ENCODE measurements at regions not wholly inside any gene's neighbourhood (a gene's known extent, or its start where the extent isn't known, plus 50 kb on each side); places are given as distances from the start of the nearest gene placed in this dataset.

DNA sequence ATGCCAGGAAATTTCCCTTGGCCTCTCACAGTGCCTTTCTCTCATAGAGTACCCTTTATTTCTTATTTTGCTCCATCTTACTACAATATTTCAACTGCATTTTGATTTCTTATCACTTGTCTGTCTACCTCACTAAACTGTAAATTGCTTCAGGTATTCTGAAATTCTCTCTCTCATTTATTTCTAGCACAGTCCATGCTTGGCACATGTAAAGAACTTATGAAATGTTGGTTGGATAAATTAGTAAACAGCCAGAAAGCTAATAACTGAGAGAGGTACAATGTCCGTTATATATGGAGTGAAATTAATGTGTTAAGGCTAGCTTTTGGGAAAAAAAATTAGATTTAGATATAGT, 138.3 kb upstream of the RFC3 start:
- TF ChIP-seq MAZ (IDR thresholded peaks at IDR 0.05; ENCODE audit: borderline replicate concordance, low read depth, low read length) (no peak), BHLHE40 (IDR thresholded peaks at IDR 0.05; ENCODE audit: low read depth, low read length) (no peak), FOS (IDR thresholded peaks at IDR 0.05; ENCODE audit: low read depth, low read length) (no peak), RAD21 (IDR thresholded peaks at IDR 0.05; ENCODE audit: low read length) (no peak), POLR2A (IDR thresholded peaks at IDR 0.05; ENCODE audit: low read depth, low read length) (no peak), MXI1 (IDR thresholded peaks at IDR 0.05; ENCODE audit: borderline replicate concordance, low read depth, low read length) (no peak), SMC3 (IDR thresholded peaks at IDR 0.05; ENCODE audit: low read depth, low read length) (no peak), MAFK (IDR thresholded peaks at IDR 0.05; ENCODE audit: low read depth, low read length) (no peak)
- TF ChIP-seq, protein P1, sequence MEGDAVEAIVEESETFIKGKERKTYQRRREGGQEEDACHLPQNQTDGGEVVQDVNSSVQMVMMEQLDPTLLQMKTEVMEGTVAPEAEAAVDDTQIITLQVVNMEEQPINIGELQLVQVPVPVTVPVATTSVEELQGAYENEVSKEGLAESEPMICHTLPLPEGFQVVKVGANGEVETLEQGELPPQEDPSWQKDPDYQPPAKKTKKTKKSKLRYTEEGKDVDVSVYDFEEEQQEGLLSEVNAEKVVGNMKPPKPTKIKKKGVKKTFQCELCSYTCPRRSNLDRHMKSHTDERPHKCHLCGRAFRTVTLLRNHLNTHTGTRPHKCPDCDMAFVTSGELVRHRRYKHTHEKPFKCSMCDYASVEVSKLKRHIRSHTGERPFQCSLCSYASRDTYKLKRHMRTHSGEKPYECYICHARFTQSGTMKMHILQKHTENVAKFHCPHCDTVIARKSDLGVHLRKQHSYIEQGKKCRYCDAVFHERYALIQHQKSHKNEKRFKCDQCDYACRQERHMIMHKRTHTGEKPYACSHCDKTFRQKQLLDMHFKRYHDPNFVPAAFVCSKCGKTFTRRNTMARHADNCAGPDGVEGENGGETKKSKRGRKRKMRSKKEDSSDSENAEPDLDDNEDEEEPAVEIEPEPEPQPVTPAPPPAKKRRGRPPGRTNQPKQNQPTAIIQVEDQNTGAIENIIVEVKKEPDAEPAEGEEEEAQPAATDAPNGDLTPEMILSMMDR (conservative IDR thresholded peaks at IDR 0.05; ENCODE audit: low read depth, low read length), result no peak
- TF ChIP-seq, protein P2, sequence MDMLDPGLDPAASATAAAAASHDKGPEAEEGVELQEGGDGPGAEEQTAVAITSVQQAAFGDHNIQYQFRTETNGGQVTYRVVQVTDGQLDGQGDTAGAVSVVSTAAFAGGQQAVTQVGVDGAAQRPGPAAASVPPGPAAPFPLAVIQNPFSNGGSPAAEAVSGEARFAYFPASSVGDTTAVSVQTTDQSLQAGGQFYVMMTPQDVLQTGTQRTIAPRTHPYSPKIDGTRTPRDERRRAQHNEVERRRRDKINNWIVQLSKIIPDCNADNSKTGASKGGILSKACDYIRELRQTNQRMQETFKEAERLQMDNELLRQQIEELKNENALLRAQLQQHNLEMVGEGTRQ (IDR thresholded peaks at IDR 0.05; ENCODE audit: low read depth, low read length), result no peak

Data from IMR-90 (cell line).